Fibroblast of lung (primary cell): ENCODE measurements at regions not wholly inside any gene's neighbourhood (a gene's known extent, or its start where the extent isn't known, plus 50 kb on each side); places are given as distances from the start of the nearest gene placed in this dataset.

Source experiments
- CTCF ChIP-seq, 2 donors: IDR thresholded peaks in 1 of 2; conservative IDR thresholded peaks in 1 of 2; 1 replicate in 1 of 2; 2 replicates in 1 of 2; pipeline ENCODE4 v1.5.1; 2011 to 2012; ENCODE audit warnings: low read length in 2 of 2, control low read depth in 1 of 2, inconsistent platforms in 1 of 2, low read depth in 1 of 2, mild to moderate bottlenecking in 1 of 2
- EZH2 ChIP-seq: IDR thresholded peaks from 2 replicates; pipeline ENCODE4 v1.5.1; 2012; ENCODE audit warnings: low read length, control low read depth, mild to moderate bottlenecking; ENCODE audit errors: missing control alignments

GRCh38 chr10:94224656-94225055 lies 138.1 kb downstream of the NOC3L start:
- TF ChIP-seq CTCF (conservative IDR thresholded peaks at IDR 0.05 in 1 of 2, IDR thresholded peaks at IDR 0.05 in 1 of 2; ENCODE audit: low read depth in 1 of 2, low read length in 2 of 2): no peak
- TF ChIP-seq EZH2: no peak
